ENCODE measurements at regions not wholly inside any gene's neighbourhood (a gene's known extent, or its start where the extent isn't known, plus 50 kb on each side); places are given as distances from the start of the nearest gene placed in this dataset.

DNA sequence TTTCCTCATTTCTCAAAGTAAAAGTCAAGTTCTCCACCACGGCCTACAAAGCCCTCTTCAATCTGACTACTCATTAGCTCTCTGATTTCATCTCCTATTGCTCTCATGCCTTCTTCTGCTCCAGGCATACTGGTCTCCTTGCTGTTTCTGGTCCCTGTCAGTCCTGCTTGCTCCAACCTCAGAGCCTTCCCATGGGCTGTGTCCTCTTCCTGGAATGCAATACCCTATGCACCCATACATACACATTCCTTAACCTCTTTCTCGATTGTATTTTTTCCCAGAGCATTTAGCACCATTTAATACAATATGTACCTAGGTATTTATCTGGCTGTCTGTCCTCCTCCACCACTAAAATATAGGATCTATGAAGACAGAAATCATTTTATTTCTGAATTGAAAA lies 385.2 kb downstream of the GASK1B start:
- no peak overlapping the region for H3K27ac ChIP-seq
- no peak for DNase-seq (ENCODE audit: low spot score in 2 of 2)
- no peaks in the 10 kb centered on the region for H3K27me3 ChIP-seq
- no peak overlapping the region for H3K4me3 ChIP-seq
- 76 to 83% methylated on average over 2 of the region's 2 CpGs for WGBS, 2 donors
- H3K4me1 ChIP-seq = no peaks in the 10 kb centered on the region
- TF ChIP-seq POLR2A (IDR thresholded peaks at IDR 0.05) (no peak), EP300 (IDR thresholded peaks at IDR 0.05) (no peak)
- no peaks in the 10 kb centered on the region for H3K36me3 ChIP-seq
- no peaks in the 10 kb centered on the region for H3K9me3 ChIP-seq

DNA sequence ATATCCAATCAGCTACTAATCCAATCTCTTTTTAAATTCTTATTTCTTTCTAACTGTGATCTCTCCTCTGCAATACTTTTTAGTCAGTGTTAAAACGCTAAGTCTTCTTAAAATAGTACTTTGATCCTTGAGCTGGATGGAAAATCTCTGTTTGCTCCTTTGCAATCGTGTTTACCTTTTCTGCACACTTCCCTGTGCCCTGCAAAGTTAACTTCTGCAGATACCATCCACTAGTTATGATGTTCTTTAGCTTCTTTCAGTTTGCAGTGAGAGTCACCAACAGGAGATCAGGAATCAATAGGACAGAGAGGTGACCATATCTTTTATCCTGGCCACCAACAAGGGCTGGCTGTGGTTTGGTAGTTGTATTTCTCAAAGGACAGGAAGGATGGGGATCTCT lies 391.5 kb downstream of the GASK1B start:
- Histone ChIP-seq H3K27me3 (no peaks in the 10 kb centered on the region), H3K4me1 (no peaks in the 10 kb centered on the region), H3K27ac (no peak overlapping the region), H3K9me3 (peaks cover 0 to 6% (median 0%) of the 10 kb centered on the region in 4 donors), H3K36me3 (no peaks in the 10 kb centered on the region), H3K4me3 (no peak overlapping the region)
- 83 to 86% methylated on average over 2 of the region's 2 CpGs for WGBS, 2 donors
- DNase-seq (ENCODE audit: low spot score in 2 of 2) = no peak
- TF ChIP-seq POLR2A (IDR thresholded peaks at IDR 0.05) (no peak), EP300 (IDR thresholded peaks at IDR 0.05) (no peak)
- TF ChIP-seq, protein P1, sequence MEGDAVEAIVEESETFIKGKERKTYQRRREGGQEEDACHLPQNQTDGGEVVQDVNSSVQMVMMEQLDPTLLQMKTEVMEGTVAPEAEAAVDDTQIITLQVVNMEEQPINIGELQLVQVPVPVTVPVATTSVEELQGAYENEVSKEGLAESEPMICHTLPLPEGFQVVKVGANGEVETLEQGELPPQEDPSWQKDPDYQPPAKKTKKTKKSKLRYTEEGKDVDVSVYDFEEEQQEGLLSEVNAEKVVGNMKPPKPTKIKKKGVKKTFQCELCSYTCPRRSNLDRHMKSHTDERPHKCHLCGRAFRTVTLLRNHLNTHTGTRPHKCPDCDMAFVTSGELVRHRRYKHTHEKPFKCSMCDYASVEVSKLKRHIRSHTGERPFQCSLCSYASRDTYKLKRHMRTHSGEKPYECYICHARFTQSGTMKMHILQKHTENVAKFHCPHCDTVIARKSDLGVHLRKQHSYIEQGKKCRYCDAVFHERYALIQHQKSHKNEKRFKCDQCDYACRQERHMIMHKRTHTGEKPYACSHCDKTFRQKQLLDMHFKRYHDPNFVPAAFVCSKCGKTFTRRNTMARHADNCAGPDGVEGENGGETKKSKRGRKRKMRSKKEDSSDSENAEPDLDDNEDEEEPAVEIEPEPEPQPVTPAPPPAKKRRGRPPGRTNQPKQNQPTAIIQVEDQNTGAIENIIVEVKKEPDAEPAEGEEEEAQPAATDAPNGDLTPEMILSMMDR (IDR thresholded peaks at IDR 0.05) = no peak

DNA sequence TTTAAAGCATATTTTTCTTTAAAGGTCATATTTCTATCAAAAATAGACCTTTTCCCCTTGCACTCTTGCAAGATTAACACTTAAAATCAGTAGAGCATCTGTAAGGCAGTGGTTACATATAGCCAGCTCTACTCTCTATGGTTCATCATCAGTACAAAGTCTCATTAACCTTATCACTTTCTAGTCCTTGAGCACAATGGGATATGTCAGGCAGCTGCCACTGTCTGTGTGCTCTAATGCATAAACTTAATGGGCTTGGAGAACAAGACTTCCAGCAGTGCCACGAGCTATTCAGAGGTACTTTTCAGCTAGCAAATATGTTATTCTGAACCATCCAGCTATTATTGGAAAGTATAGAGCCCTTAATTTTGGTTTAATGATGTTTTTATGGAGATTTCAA lies 393.7 kb downstream of the GASK1B start:
- no peak overlapping the region for H3K4me3 ChIP-seq
- 58 to 66% methylated on average over 1 of the region's 1 CpG for WGBS, 2 donors
- TF ChIP-seq, protein P1 (IDR thresholded peaks at IDR 0.05) = no peak
- TF ChIP-seq POLR2A (IDR thresholded peaks at IDR 0.05) (no peak), EP300 (IDR thresholded peaks at IDR 0.05) (no peak)
- H3K36me3 ChIP-seq = no peaks in the 10 kb centered on the region
- H3K9me3 ChIP-seq = peaks cover 0 to 6% (median 0%) of the 10 kb centered on the region in 4 donors
- no peaks in the 10 kb centered on the region for H3K27me3 ChIP-seq
- no peaks in the 10 kb centered on the region for H3K4me1 ChIP-seq
- no peak overlapping the region for H3K27ac ChIP-seq
- no peak for DNase-seq (ENCODE audit: low spot score in 2 of 2)

DNA sequence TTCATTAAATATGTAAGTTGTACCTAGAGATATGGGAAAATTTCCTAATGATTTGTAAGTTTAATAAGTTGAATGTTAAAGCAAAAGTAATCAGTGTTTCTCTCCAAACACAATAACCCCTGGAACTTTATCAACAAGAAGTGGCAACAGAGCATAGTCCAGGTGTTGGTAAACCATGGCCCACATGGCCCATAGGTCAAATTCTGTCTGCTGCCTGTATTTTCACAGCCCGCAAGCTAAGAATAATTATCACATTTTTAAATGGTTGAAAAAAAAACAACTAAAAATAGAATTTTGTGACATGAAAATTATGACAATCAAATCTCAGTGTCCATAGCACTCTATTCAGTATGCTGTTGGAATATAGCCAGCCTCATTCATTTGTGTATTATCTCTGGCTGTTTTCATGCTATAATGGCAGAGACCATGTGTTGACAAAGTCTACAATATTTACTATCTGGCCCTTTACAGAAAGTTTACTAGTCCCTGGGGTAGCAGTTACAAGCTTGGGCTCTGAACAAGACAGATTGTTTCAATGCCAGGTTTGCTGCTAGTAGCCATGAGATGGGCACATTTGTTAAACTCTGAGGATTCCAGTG lies 395.8 kb downstream of the GASK1B start:
- DNase-seq (ENCODE audit: low spot score in 2 of 2) = no peak

DNA sequence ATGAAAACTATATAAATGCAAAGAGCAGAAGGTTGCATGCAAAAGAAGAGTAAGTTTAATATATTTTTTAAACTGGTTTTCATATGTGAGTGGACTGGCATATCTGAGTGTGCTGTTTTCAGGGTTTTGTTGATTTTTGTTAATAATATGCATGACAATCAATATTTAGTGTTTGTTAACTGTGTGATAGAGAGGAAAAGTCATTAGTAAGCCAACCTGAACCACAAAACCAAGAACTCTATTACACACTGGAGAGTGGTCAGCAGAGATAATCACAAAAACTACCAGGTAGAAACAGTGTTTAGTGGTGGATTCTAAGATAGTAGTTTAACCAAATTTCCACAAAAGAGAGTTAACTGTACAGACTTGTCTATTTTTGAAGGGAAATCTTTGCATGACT lies 396.9 kb downstream of the GASK1B start:
- TF ChIP-seq POLR2A (IDR thresholded peaks at IDR 0.05) (no peak), EP300 (IDR thresholded peaks at IDR 0.05) (no peak)
- H3K36me3 ChIP-seq = no peaks in the 10 kb centered on the region
- no peak for DNase-seq (ENCODE audit: low spot score in 2 of 2)
- no peaks in the 10 kb centered on the region for H3K4me1 ChIP-seq
- H3K9me3 ChIP-seq = peaks cover 0 to 6% (median 0%) of the 10 kb centered on the region in 4 donors
- H3K4me3 ChIP-seq = no peak overlapping the region
- no peaks in the 10 kb centered on the region for H3K27me3 ChIP-seq
- no peak overlapping the region for H3K27ac ChIP-seq

More for the DNA sequence above, 395.8 kb downstream of the GASK1B start:
- no peaks in the 10 kb centered on the region for H3K4me1 ChIP-seq
- H3K9me3 ChIP-seq = peaks cover 0 to 6% (median 0%) of the 10 kb centered on the region in 4 donors
- 31 to 56% methylated on average over 1 of the region's 1 CpG for WGBS, 2 donors
- no peak overlapping the region for H3K27ac ChIP-seq
- TF ChIP-seq EP300 (IDR thresholded peaks at IDR 0.05) (no peak), POLR2A (IDR thresholded peaks at IDR 0.05) (no peak)
- TF ChIP-seq, protein P1 (IDR thresholded peaks at IDR 0.05) = no peak
- H3K36me3 ChIP-seq = no peaks in the 10 kb centered on the region
- no peaks in the 10 kb centered on the region for H3K27me3 ChIP-seq
- H3K4me3 ChIP-seq = no peak overlapping the region

DNA sequence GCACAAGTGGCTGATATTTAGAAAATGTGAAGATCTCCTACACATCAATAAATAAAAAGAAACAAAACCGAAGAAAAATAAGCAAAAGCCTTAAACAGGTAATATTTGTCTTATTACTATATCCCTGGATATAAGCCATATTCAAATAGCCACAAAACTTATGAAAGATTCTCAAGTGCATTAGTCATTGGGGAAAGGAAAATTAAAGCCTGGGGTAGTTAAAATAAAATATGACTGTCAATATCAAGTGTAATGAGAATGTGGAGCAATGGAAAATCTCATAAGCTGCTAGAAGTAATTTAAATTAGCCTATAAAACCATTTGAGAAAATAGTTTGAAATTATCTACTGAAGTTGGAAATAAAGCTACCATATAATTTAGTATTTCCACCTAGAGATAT lies 399.9 kb downstream of the GASK1B start:
- DNase-seq (ENCODE audit: low spot score in 2 of 2) = no peak
- H3K9me3 ChIP-seq = peaks cover 0 to 5% (median 0%) of the 10 kb centered on the region in 4 donors
- no peak overlapping the region for H3K4me3 ChIP-seq
- no peaks in the 10 kb centered on the region for H3K4me1 ChIP-seq
- TF ChIP-seq POLR2A (IDR thresholded peaks at IDR 0.05) (no peak), EP300 (IDR thresholded peaks at IDR 0.05) (no peak)
- TF ChIP-seq, protein P1 (IDR thresholded peaks at IDR 0.05) = no peak
- no peaks in the 10 kb centered on the region for H3K36me3 ChIP-seq
- WGBS, 2 donors = 80 to 90% methylated on average over 1 of the region's 1 CpG
- no peaks in the 10 kb centered on the region for H3K27me3 ChIP-seq
- H3K27ac ChIP-seq = no peak overlapping the region

Data from tibial nerve (tissue), 4 donors.